NCI-H1092 treated with DMSO at 0.1 percent for 48 hours (cell line): ENCODE measurements at regions not wholly inside any gene's neighbourhood (a gene's known extent, or its start where the extent isn't known, plus 50 kb on each side); places are given as distances from the start of the nearest gene placed in this dataset.
"Not testable (repeated sequence)": the region's sequence is repeated elsewhere in the genome, so short reads cannot be mapped to it uniquely, and the experiment has no call there.

Source experiments
- DNase-seq: peaks from one replicate; lab custom pipeline; 2025; lab: John Stamatoyannopoulos, UW

DNA sequence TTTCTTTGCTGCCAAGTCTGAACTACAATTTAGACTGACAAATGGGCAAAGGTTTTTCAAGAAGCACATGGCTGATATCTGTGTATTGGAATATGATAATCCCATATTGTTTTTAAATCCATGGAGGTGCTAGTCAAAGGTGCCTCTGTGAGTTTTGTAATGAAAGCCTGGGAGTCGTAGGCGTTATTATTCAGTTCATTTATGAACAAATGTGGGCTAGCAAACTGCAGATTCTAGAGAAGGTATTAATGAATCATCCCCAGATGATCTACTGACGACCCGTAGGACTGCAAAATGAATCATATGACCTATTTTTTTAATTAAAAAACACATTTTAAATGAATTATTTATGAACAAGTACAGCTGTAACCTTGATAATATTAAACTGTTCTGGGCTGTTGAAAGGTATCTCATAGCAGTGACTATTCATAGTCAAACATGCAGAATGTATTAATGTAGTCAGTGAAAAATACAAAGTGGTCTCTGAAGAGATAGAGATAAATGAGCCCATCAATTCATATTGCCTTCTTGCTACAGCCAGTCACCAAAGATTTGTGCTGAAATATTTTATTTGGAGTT lies 1317.8 kb upstream of the MAP3K7 start:
- no peak for DNase-seq

DNA sequence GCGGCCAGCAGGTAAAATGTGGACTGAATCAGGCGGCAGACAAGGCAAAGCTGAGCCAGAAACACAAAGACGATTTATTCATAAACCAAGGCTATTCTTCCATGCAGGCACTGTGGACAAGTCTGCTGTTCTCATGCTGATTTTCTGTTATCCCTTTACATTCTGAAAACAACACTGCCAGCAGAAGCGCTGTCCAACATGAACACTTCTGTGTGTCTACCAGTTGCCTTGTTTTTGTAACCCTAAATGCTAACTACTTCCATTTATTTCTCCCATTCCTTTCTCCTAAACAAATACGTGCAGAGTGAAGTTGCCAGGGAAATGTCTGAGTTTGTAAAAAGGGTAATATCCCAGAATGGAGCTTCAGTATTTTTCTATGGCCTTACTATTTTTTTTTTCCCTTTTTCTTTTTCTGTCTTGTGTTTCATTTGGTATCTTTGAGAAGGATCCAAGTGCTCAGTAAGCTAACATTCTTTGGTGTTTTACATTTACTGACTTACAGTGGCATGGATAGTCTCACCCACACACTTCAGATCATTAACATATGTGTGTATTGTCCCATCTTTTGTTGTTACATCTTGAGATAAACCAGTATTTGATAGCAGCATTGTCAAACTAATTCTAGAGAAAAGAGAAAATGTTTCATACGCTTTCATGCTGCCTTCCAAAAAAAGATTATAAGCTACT lies 1308.9 kb upstream of the MAP3K7 start:
- DNase-seq = no peak

DNA sequence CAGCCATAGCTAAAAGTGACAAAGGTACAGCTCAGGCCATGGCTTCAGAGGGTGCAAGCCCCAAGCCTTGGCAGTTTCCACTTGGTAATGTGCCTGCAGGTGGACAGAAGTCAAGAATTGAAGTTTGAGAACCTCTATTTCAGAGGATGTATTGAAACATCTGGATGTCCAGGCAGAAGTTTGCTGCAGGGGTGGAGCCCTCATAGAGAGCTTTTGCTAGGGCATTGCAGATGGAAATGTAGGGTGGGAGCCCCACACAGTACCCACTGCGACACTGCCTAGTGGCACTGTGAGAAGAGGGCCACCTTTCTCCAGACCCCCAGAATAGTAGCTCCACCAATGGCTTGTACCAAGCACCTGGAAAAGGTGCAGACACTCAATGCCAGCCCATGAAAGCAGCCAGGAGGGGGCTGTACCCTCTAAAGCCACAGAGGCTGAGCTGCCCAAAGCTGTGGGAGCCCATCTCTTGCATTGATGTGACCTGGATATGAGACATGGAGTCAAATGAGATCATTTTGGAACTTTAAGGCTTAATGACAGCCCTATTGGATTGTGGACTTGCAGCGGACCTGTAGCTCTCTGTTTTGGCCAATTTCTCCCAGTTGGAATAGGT lies 1299.4 kb upstream of the MAP3K7 start:
- DNase-seq = no peak

DNA sequence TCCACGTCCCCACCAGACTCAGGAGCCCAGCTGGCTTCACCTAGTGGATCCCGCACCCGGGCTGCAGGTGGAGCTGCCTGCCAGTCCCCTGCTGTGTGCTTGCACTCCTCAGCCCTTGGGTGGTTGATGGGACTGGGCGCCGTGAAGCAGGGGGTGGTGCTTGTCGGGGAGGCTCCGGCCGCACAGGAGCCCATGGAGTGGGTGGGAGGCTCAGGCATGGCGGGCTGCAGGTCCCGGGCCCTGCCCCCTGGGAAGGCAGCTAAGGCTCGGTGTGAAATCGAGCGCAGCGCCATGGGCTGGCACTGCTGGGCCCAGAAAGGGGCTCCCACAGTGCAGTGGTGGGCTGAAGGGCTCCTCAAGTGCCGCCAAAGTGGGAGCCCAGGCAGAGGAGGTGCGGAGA lies 1294.9 kb upstream of the MAP3K7 start:
- not testable (repeated sequence) for DNase-seq

DNA sequence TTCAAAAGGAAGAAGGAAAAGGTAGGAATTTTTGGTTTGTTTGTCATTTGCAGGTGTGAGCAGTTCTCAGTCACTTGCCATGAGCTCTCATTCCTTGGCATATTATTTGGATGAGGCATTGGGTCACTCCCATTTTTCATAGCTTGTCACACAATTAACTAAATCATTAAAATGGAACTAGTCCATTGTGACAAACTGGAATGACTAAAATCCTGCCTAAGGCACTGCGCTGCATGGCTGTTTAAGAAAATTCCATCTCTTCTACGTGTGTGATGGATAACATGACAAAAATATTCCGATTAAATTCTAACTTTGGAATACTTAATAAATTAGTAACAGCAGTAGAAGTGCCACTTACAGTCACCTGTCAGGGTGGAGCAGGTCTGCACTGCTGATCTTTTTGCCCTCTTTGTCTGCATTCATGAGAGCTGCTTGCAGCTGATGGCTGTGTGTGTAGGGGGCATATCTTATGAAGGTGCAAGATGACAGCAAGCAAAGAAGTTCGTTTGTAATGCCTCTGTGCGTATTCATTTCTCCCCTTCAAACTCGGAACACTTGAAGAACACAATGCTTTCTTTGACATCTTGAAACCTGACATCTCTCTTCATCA lies 1292.6 kb upstream of the MAP3K7 start:
- DNase-seq = no peak

DNA sequence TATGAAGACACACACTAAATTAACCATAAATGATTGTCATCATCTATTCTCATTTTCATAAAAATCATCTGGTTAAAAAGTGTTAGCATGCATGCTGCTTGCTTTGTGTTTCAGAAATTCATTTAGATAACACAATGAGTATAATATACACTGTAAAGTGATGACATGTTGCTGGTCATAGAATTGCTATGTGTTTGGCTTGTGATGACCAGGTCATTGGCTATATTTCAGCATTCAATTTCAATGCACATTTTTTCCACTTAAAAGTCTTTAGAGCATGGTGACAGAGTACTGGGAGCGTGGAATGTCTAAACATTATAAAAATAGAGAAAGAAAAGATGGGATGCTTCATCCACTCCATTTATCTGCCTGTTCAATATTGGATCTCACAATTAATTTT lies 1291.1 kb upstream of the MAP3K7 start:
- no peak for DNase-seq

DNA sequence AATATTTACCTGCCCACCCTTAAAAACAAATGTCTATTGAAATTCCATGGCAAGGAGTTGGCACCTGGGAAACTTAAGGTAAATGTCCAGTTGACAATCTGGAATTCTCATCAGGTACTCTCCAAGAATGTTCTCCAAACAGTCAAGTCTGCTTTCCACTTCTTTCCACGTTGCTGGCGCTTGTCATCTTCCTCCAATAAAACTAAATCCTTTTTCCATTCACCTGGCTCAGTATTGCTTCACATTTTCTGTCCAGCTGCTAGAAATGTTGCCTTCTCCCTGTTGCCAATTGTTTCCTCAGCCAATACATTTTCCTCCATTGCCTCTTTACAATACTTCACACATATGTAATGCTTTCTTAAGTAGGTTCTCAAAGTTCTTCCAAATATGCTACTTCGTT lies 1288.1 kb upstream of the MAP3K7 start:
- DNase-seq = no peak

DNA sequence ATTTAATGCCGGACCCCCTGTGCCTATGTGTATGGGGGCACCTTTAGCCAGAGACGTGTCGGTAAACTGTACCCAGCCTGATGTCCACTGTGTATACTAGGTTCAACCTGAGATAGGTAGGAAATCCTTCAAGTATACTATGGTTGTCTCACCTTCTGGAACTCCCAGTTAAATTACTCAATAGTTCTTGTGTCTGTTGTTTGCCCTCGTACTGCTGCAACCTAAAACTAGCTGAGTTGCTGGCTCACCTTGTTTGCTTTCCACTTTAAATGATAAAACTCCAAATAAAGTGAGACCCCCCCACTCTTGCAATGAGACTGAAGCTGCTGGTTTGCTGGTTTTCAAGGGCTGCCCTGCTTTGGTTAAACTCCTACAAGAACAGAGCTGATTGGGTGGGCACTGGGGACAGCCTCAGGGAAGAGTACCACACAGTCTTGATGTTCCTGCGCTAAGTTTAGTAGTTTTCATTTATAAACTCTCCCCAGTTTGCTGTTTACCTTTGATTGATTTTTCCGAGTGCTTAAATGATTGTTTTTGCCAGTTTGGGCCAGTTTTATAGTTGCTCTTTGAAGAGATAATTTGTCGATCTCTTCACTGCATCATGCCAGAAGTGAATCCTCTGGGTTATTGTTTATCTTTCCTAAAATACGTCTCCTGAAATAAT lies 1281.8 kb upstream of the MAP3K7 start:
- DNase-seq = no peak

DNA sequence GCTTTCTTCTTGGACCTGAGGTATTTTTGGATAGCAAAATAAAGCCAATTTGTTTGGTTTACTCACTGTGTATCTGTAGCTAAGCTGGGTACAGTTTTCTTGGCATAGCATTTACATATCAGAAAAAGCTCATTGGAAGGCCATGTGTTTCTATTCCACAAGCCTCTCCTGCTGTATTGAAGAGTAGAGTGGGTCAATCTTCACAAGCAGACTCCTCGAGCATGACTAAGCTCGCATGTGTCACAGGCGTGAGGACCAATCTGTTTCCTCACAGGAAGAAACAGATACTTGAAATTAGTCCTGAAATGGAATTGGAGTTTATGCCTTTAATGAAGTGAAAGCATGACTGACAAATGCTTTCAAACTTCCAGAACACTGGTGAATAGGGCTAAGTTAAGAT lies 1279.0 kb upstream of the MAP3K7 start:
- no peak for DNase-seq

DNA sequence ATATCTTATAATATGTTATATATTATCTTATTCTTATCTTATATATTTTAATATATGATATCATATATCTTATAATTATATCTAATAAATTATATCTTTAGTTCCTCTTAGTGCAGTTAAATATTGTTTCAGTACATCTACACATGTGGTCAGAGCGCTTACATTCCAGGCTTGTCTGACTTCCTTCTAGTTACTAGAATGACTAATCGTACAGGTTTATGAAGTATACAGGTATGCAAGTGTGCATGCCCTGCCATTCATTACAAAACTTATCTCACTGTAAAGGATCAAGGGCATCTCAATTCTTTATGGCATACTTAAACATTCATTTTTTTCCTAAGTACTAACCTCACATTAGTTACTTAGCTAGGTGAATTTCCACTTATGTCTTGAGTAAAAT lies 1278.0 kb upstream of the MAP3K7 start:
- DNase-seq = no peak

DNA sequence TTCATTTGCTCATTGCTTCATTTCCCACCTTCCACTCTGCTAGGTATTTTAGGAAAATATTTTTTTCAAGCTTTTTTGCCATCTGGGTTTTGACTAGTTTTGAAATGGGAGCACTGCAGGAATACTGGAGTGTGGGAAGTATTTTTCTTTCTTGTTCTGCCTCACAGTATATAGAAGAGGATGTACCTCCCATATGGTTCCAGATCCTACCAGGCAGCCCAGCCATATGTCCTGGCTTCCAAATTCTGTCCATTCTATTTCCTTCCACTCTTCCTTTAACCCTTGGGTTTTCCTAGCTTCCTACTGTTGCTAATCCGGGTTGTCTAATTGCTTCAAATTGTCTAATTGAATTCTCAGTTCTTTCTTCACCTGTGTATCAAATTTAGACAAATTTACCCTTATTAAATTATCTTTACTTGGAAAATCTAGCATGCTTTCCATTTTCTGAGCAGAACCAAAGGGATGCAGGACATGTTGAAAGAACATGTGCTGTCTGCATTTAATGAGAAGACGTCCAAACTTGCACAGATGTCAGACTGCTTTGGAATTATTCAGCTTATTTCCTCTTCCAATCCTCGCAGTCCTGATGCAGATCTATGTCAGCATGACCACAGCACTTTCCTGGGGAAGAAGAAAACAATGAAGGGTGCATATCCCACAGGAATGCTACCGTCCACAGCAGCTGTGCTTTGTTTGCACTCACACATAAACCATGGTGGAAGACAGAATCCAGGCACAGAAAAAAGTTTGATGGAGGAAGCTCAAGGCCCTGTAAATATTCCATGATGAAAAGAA lies 1273.9 kb upstream of the MAP3K7 start:
- DNase-seq = no peak

DNA sequence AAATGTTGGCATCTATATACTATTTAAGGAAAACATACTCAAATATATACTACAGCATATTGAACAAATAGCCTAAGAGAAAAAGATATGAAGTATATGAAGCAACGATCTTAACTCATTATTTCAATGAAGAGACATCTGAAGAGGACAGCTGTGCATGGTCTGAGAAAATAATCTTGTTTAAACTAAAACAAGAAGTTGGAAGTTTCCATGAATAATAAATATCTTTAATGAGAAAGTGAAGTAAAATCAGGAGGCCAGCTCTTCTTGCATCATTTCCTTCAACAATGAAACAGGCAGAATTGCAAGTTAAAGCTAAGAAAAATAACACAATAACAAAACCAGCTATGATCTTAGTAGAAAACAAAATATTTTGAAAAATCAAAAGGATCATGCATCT lies 1265.4 kb upstream of the MAP3K7 start:
- no peak for DNase-seq

DNA sequence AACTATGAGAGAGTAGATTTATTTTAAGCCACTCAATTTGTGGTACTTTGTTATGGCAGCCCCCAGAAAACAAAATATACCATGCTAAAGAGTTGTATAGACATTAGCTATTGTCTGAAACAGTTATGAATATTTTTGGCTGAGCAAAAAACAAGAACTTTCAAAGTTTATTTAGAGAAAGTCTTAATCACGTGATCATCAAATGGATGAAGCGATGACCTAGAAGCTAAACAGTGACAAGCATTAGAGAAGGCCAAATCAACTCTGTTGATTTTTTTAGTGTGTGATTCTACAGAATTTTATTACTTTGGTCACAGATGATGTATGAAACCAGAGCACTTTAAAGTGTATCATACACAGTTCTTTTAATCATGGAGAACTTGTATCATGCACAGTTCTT lies 1247.9 kb upstream of the MAP3K7 start:
- no peak for DNase-seq

DNA sequence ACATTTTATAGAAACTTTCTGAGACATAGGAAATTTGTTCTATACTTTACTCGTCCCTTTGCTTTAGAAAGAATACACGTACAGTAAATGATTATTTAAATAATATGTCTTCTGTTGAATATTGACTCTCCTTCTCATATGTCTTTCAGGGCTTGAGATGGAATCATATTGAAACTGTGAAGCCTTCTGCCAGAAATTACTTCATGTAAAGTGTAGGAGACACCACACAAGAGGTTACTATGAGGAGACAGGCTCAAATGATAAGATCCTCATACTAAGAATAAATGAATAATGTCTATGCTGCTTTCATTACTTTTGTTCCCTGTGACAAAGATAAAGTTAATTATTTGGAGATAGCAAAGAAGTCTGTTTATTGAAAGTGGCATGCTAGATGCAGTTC lies 1240.3 kb upstream of the MAP3K7 start:
- DNase-seq = no peak

DNA sequence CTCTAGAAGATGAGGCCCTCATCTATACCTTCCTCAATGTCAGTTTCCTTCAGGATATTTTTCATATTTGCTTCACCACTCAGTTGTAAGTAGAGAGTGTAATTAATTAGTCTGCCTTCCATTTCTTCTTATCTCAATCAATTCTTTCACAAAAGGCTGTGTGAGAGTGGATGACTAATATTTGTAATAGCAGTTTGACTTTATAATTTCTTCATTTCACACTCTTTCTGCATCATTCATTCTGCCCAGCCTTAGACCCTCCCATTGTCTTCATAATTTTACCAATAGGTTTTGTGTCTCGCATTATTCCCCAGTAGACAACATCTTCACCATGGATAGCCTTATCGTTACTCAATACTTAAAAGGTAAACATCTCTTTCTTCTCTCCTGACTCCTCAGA lies 1239.3 kb upstream of the MAP3K7 start:
- DNase-seq = no peak

DNA sequence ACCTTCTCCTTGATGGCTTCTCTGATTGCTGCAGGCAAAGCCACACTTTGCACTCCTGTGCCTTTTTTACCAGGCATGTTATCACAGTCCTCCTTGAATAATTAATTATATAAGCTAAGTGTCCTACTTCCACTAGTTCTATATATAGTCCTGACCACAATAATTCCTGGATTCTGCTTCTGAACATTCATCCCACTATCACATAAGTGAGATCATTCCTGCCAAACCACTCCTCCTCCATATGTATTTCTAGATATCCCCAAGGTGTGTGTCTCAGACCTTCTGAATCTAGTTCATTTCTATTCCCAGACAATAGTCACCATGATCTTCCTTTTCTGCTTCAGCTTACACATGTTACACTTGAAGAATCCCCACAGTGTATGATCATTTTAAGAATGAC lies 1237.5 kb upstream of the MAP3K7 start:
- no peak for DNase-seq

DNA sequence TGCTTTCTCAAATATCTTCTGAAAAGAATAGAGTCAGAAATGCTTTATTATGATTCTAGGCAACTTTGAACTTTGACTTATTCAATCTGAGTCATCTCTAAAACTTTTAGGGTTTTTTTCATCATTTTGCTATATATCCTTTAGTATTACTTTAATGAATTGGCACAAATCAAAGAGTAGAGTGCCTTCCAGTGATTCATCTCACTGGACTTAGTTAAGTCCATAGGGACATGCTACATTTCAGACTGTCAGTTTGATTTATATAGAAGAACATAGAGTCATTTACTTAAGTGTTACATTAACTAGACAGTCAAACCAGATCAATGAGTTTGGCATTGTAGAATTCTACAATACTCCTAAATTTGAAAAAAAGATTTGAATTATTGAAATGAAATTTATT lies 1235.7 kb upstream of the MAP3K7 start:
- DNase-seq = no peak

DNA sequence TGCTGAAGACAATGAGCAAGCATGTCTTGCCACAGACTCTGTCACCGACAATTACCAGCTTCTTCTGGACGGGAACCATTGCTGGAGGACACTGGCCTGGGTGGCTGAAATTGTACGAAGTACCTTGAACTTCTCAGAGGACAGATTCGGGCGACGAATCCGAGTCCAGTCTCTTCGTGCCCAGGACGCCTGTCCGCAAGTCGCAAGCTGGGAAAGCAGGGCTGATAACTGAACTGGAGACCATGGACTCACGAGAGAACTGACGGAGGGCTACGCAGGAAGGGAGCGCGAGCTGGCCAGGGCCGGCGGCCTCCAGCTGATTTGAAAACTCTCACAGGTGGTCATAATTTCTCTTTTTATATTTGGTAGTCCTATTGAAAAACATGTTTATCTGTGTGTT lies 1229.5 kb upstream of the MAP3K7 start:
- no peak for DNase-seq

DNA sequence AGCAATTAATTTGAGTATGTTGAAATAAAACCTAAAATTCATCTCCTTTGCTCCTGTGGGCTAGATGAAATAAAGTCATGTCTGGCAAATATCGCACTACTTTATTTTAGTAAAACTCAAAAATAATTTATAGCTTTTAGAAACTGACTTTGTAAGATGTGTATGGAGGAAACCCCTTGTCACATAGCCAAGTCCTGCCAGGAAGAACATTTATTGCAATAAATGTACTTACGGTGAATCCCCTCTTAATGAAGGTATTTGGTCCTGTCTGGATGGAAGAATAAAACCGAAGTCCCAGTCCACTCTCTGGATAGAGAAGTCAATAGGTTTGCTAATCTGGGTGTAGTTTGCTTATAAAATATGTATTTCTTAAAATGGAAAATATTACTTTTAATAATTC lies 1226.8 kb upstream of the MAP3K7 start:
- no peak for DNase-seq

DNA sequence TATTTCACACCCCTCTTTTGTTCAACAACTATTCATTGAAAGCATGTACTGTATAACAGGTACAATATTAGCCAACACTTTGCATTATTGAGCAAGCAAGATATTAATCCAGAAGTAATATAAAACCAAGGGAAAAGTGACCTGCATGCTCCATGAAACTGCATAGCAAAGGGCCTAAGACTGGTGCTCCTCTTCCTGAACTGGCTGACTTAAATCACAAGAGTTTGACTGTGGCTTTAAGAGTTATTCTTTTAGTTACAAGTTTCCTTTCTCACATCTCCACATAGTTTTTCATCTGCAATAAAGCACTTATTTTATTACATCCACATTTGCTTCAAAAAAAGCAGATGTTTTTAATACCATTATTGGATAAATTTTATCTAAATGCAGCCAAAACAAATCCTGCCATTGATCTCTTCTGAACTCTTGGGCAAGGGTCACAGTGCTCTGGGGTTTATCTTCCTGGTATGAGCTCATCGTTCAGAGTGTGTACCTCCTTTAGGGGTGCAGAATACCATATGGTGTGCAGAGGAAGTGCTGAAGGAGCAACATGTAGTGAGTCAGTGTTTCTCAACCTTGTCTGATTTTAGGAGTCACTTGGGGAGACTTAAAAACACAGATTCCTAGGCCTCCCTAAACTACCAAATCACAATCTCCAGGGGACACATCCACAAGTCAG lies 1225.9 kb upstream of the MAP3K7 start:
- DNase-seq = no peak

DNA sequence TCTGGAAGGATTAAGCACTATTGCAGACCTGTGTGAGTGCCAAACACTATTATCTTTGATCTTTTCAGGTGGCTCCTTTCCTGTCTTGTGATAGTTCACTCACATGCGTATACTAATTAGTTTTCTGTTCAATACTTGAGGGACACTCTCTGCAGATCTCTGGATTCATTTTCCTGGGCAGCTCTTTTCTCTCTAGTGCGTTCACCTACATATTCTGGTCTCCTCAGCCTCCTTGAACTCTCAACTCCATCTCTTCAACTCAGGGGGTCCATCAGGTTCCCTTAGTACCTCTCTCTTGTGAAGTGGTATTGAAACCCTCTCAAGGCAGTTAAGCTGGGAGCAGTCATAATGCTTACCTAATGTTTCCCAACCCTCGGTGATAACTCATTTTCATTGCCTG lies 1218.1 kb upstream of the MAP3K7 start:
- DNase-seq = no peak

DNA sequence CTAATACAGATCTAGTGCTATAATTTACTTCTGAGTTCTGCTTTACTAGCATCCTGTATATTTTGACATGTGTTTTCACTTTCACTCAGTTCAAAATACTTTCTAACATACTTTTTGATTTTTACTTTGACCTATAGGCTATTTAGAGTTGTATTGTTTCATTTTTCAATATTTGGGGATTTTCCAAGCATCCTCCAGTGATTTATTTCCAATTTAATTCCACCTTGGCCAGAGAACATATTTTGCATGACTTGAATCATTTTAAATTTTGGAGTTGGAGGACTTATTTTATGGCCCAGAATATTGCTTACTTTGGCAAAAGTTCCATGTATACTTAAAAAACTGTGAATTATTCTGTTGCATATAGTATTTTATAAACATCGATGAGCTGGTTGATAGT lies 1215.6 kb upstream of the MAP3K7 start:
- no peak for DNase-seq
